Gastrocnemius medialis (tissue), 4 donors: ENCODE measurements at regions not wholly inside any gene's neighbourhood (a gene's known extent, or its start where the extent isn't known, plus 50 kb on each side); places are given as distances from the start of the nearest gene placed in this dataset.

Source experiments
- POLR2A ChIP-seq, 2 donors: fragments of 450-650 bp; IDR thresholded peaks; one replicate each; pipeline ENCODE4 v1.6.1; 2017; ENCODE audit warnings: antibody characterized with exemption in 2 of 2, mild to moderate bottlenecking in 2 of 2, moderate library complexity in 2 of 2
- TF ChIP-seq, protein P1 (sequence below), 5 experiments: fragments of 450-650 bp in 3 of 5; fragments of 200-600 bp in 2 of 5; sonication (generic) in 2 of 5; IDR thresholded peaks in 4 of 5; conservative IDR thresholded peaks in 1 of 5; 1 replicate in 4 of 5; 2 replicates in 1 of 5; pipeline ENCODE4 v1.5.1; 2016 to 2019; ENCODE audit warnings: antibody characterized with exemption in 5 of 5, mild to moderate bottlenecking in 3 of 5, moderate library complexity in 3 of 5

DNA sequence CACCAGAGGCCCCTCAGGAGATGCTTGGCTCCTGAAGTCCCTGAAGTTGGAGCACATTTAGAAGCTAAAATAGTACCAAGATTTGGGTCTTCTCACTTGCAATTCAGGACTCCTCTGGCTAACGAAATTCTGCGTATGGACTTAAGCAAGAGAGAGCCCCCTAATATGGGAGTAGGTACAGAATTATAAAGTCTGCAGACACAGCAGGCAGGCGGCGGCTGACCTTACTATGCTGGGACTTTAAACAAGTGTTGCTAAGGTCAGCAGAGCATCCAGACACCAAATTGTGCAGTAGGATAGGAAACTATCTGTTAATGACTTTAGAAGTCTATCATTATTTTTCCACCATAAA lies 104.5 kb upstream of the PDE4B start:
- TF ChIP-seq, protein P1, sequence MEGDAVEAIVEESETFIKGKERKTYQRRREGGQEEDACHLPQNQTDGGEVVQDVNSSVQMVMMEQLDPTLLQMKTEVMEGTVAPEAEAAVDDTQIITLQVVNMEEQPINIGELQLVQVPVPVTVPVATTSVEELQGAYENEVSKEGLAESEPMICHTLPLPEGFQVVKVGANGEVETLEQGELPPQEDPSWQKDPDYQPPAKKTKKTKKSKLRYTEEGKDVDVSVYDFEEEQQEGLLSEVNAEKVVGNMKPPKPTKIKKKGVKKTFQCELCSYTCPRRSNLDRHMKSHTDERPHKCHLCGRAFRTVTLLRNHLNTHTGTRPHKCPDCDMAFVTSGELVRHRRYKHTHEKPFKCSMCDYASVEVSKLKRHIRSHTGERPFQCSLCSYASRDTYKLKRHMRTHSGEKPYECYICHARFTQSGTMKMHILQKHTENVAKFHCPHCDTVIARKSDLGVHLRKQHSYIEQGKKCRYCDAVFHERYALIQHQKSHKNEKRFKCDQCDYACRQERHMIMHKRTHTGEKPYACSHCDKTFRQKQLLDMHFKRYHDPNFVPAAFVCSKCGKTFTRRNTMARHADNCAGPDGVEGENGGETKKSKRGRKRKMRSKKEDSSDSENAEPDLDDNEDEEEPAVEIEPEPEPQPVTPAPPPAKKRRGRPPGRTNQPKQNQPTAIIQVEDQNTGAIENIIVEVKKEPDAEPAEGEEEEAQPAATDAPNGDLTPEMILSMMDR (IDR thresholded peaks at IDR 0.05 in 4 of 5, conservative IDR thresholded peaks at IDR 0.05 in 1 of 5): no peak
- TF ChIP-seq POLR2A (IDR thresholded peaks at IDR 0.05): no peak
